HG02981 (cell line): ENCODE measurements at regions not wholly inside any gene's neighbourhood (a gene's known extent, or its start where the extent isn't known, plus 50 kb on each side); places are given as distances from the start of the nearest gene placed in this dataset.
A peak's percentile ranks its signal among the peaks of the same experiment; 100 is the strongest.
"Not testable (repeated sequence)": the region's sequence is repeated elsewhere in the genome, so short reads cannot be mapped to it uniquely, and the experiment has no call there.

Experiments used
- ATAC-seq: cut with Tn5 transposase; IDR thresholded peaks from one replicate; pipeline ENCODE4 v1.9.1; 2021; ENCODE audit warnings: mild to moderate bottlenecking, moderate library complexity; ENCODE audit not compliant: unreplicated experiment

GRCh38 chr16:14002416-14002990 is 68.6 kb upstream of the MRTFB start:
- no peak for ATAC-seq

- ATAC-seq: no peak
These were observed 68.0 kb upstream of the MRTFB start for GRCh38 chr16:14003074-14003570.

GRCh38 chr16:14004031-14004728 is 66.9 kb upstream of the MRTFB start:
- ATAC-seq: no peak

GRCh38 chr16:14004729-14005315 is 66.3 kb upstream of the MRTFB start:
- no peak for ATAC-seq

- no peak for ATAC-seq
These were observed 65.8 kb upstream of the MRTFB start for GRCh38 chr16:14005335-14005734.

- peak; percentile 57 for ATAC-seq
These were observed 63.7 kb upstream of the MRTFB start for GRCh38 chr16:14007450-14007849.

- ATAC-seq: no peak
These were observed 60.1 kb upstream of the MRTFB start for GRCh38 chr16:14011001-14011400.

- ATAC-seq: no peak
These were observed 59.3 kb upstream of the MRTFB start for GRCh38 chr16:14011846-14012245.

- no peak for ATAC-seq
These were observed 58.0 kb upstream of the MRTFB start for GRCh38 chr16:14013145-14013570.

- no peak for ATAC-seq
These were observed 57.4 kb upstream of the MRTFB start for GRCh38 chr16:14013571-14014283.

- ATAC-seq: no peak
These were observed 56.9 kb upstream of the MRTFB start for GRCh38 chr16:14014284-14014625.

- no peak for ATAC-seq
These were observed 56.1 kb upstream of the MRTFB start for GRCh38 chr16:14015033-14015432.

- ATAC-seq: no peak
These were observed 55.7 kb upstream of the MRTFB start for GRCh38 chr16:14015461-14015860.

GRCh38 chr16:14015948-14016347 is 55.2 kb upstream of the MRTFB start:
- ATAC-seq: no peak

- ATAC-seq: not testable (repeated sequence)
These were observed 54.8 kb upstream of the MRTFB start for GRCh38 chr16:14016362-14016761.

GRCh38 chr16:14017886-14018285 is 53.2 kb upstream of the MRTFB start:
- no peak for ATAC-seq

- ATAC-seq: no peak
These were observed 52.3 kb upstream of the MRTFB start for GRCh38 chr16:14018851-14019250.

- ATAC-seq: no peak
These were observed 51.0 kb upstream of the MRTFB start for GRCh38 chr16:14020141-14020540.
